Spleen (tissue), 3 donors: ENCODE measurements at regions not wholly inside any gene's neighbourhood (a gene's known extent, or its start where the extent isn't known, plus 50 kb on each side); places are given as distances from the start of the nearest gene placed in this dataset.

Source experiments
- POLR2A ChIP-seq, 3 donors: fragments of 450-650 bp; IDR thresholded peaks; one replicate each; pipeline ENCODE4 v1.5.1; 2017; ENCODE audit warnings: antibody characterized with exemption in 3 of 3, mild to moderate bottlenecking in 1 of 3
- POLR2AphosphoS5 ChIP-seq, 3 donors: sonication (generic); formaldehyde crosslinking; IDR thresholded peaks; one replicate each; pipeline ENCODE4 v1.5.1; 2017; ENCODE audit warnings: antibody characterized with exemption in 3 of 3

DNA sequence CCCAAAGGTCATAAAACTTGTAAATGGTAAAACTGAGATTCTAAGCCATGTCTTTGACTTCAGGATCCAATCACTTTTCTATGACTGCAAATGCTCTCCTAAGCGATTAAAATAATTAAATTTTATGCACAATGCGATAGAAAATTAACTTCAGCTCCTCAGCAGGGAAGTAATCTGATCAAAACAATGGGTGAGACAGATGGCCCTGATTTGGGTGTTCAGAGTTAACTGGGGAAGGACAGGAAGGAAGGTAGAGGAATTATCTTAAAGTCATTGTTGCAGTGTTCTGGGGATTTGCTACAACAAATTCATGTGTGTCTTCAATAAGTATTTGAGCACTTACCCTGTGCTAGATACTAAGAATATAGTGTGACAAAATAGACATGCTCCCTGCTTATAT is 446.0 kb upstream of the MEX3C start:
- no peak for TF ChIP-seq POLR2A (IDR thresholded peaks at IDR 0.05)
- TF ChIP-seq POLR2AphosphoS5 (IDR thresholded peaks at IDR 0.05) = no peak
